Thymus (tissue), 11 donors: ENCODE measurements at regions not wholly inside any gene's neighbourhood (a gene's known extent, or its start where the extent isn't known, plus 50 kb on each side); places are given as distances from the start of the nearest gene placed in this dataset.
"Not testable (repeated sequence)": the region's sequence is repeated elsewhere in the genome, so short reads cannot be mapped to it uniquely, and the experiment has no call there.

Source experiments
- DNase-seq, 9 donors: peaks; one replicate each; pipeline ENCODE4 v3.0.0-alpha.2; 2013; ENCODE audit warnings: low spot score in 9 of 9, low read depth in 6 of 9, missing footprints in 1 of 9
- H3K27ac ChIP-seq, 2 donors: one replicate each; pipeline ENCODE4 v1.5.1; 2013; ENCODE audit warnings: control low read depth in 1 of 2, low read depth in 1 of 2, low read length in 1 of 2, mild to moderate bottlenecking in 1 of 2, moderate library complexity in 1 of 2
- H3K27me3 ChIP-seq, 2 donors: one replicate each; pipeline ENCODE4 v1.5.1; 2013; ENCODE audit warnings: low read length in 1 of 2; ENCODE audit not compliant: control insufficient read depth in 2 of 2, insufficient read depth in 1 of 2
- H3K36me3 ChIP-seq, 2 donors: one replicate each; pipeline ENCODE4 v1.5.1; 2013; ENCODE audit warnings: low read length in 1 of 2, mild to moderate bottlenecking in 1 of 2, moderate library complexity in 1 of 2; ENCODE audit not compliant: control insufficient read depth in 2 of 2, insufficient read depth in 2 of 2
- H3K4me1 ChIP-seq, 2 donors: one replicate each; pipeline ENCODE4 v1.5.1; 2013; ENCODE audit warnings: low read length in 2 of 2; ENCODE audit not compliant: control insufficient read depth in 2 of 2, insufficient read depth in 2 of 2
- H3K4me3 ChIP-seq, 2 donors: one replicate each; pipeline ENCODE4 v1.5.1; 2013; ENCODE audit warnings: low read length in 2 of 2, control low read depth in 1 of 2, mild to moderate bottlenecking in 1 of 2
- H3K9me3 ChIP-seq, 2 donors: one replicate each; pipeline ENCODE4 v1.5.1; 2013; ENCODE audit warnings: low read length in 1 of 2, mild to moderate bottlenecking in 1 of 2; ENCODE audit not compliant: control insufficient read depth in 2 of 2, insufficient read depth in 1 of 2
- WGBS: extraction: QIAGEN DNeasy Blood & Tissue Kit; methylation state at CpG from one replicate; pipeline ENCODE4 v1.1.7; 2013; 5-methylcytosine and 5-hydroxymethylcytosine counted together
- donor health status: healthy.

DNA sequence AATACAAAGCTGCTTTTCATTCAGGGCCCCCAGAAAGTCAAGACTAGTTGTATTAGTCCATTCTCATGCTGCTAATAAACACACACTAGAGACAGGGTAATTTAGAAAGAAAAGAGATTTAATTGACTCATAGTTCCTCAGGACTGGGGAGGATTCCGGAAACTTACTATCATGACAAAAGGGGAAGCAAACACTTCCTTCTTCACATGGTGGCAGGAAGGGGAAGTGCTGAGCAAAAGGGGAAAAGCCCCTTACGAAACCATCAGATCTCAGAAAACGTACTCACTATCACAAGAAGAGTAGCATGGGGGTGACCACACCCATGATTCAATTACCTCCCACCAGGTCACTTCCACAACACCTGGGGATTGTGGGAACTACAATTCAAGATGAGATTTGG is 373.8 kb upstream of the FRG1 start:
- not testable (repeated sequence) for H3K4me1 ChIP-seq, H3K27ac ChIP-seq, DNase-seq, H3K4me3 ChIP-seq, H3K9me3 ChIP-seq, H3K27me3 ChIP-seq, H3K36me3 ChIP-seq
- 57% methylated on average over 3 of the region's 3 CpGs for WGBS

DNA sequence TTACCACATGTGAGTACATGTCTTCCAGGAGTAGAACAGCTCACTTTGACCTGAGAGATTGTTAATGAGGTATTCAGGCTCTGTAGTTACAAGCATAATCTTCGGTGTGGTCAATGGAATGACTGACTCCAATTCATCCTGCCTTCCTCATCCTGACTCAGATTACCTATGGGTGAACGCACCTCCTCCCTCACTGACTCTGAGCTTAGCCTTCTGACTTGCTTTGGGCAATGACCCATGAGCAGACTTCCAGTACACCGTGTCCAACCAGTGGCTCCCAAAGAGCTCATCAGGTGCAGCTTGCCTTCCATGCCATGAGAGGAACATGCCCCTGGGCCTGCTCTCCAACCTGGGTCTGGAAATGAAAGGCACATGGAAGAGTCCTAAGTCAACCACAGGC is 361.0 kb upstream of the FRG1 start:
- not testable (repeated sequence) for H3K9me3 ChIP-seq, DNase-seq, H3K36me3 ChIP-seq, H3K4me1 ChIP-seq, H3K27ac ChIP-seq, H3K4me3 ChIP-seq, H3K27me3 ChIP-seq
- 91% methylated on average over 3 of the region's 3 CpGs for WGBS

DNA sequence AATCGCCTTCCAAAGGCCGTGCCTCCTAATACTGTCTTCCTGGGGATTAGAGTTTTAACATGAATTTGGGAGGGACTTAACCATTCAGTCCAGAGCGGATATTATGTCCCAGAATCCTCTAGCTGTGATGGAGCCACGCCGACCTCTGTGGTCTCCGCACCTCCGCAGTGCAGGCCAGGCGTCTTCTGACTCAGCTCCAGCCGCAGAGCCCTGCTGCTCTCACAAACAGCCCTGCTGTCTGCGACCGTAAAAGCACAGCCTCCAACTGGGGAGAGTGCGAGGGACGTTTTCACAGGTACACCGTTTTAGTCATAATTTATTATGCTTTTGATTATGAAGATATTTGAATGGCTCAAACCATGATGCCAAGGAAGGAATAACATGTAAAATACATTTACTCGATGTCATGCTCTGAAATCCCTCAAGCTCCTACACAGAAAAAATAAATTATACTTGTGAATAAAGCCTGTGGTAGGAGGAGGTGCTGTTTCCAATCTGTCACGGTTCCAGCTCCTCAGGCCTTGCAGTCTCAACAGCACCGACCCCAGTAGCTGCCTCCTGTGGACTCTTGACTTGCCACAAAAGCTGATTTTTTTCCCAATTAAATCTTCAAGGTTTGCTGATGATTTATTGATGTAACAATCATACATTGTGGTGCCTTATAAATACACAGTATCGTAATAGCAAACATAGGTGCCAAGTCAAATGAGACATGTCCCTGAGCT is 353.6 kb upstream of the FRG1 start:
- not testable (repeated sequence) for H3K36me3 ChIP-seq, H3K27ac ChIP-seq, H3K27me3 ChIP-seq, H3K9me3 ChIP-seq, DNase-seq, H3K4me1 ChIP-seq, H3K4me3 ChIP-seq
- 92% methylated on average over 18 of the region's 18 CpGs for WGBS

DNA sequence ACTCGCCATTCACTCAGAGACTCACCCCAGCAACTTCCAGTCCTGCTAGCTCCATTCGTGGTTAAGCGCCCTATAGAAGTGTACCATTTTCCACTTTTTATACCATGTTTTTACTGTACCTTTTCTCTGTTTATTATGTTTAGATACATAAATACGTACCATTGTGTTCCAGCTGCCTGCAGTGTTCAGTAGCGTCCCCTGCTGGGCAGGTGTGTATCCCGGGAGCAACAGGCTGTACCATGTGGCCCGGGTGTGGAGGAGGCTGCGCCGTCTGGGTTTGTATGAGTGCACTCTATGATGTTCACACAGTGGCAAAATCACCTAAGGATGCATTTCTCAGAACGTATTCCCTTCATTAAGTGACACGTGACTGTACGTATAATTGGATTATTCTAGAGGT is 351.5 kb upstream of the FRG1 start:
- not testable (repeated sequence) for H3K4me1 ChIP-seq, H3K36me3 ChIP-seq, H3K27me3 ChIP-seq, DNase-seq, H3K27ac ChIP-seq, H3K4me3 ChIP-seq, H3K9me3 ChIP-seq
- 96% methylated on average over 12 of the region's 12 CpGs for WGBS

- no peak for DNase-seq
- WGBS, result 87% methylated on average over 5 of the region's 5 CpGs
- H3K4me1 ChIP-seq, result no peaks in the 10 kb centered on the region
- peaks cover 0 to 1% of the 10 kb centered on the region in 2 donors for H3K9me3 ChIP-seq
- no peak overlapping the region for H3K4me3 ChIP-seq
- H3K27me3 ChIP-seq, result no peaks in the 10 kb centered on the region
- H3K36me3 ChIP-seq, result no peaks in the 10 kb centered on the region
- H3K27ac ChIP-seq, result no peak overlapping the region
Measured at GRCh38 chr4:189592890-189593289, 347.8 kb upstream of the FRG1 start.

DNA sequence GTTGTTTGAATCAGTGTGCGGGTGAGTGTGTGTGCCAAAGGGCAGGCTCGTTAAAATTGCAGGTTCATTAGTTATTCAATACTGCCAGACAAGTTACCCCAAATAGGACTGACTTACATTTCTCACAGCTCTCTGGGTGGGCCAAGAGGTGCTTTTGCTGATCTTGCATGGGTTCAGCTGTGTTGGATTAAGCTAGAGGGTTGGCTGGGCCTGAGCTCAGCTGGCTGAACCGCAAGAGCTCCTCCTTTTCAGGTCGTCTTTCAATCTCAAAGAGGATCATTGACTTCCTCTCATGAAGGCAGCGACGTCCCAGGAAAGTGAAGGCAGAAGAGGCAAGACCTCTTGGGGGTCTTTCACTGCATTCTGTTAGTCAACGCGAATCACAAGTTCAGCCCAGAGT is 343.3 kb upstream of the FRG1 start:
- no peak for DNase-seq
- 94% methylated on average over 8 of the region's 8 CpGs for WGBS
- H3K27me3 ChIP-seq, result no peaks in the 10 kb centered on the region
- peaks cover 0 to 1% of the 10 kb centered on the region in 2 donors for H3K9me3 ChIP-seq
- H3K27ac ChIP-seq, result no peak overlapping the region
- no peak overlapping the region for H3K4me3 ChIP-seq
- H3K4me1 ChIP-seq, result no peaks in the 10 kb centered on the region
- H3K36me3 ChIP-seq, result no peaks in the 10 kb centered on the region

DNA sequence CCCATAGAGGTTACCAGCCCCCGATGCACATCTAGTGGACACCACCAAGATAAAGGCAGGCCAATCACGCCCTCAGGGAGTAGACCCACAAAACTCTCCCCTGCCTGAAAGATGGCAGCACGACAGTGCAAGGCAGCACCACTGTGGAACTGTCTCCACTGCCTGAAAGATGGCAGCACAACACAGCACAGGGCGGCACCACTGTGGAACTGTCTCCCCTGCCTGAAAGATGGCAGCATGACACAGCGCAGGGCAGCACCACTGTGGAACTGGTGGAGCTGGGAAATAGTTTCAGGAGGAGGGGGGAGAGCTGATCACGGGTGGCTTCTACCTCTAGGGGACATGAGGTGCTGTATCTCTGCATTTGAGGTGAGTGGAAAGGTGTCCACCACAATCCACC is 340.4 kb upstream of the FRG1 start:
- Histone ChIP-seq H3K4me3 (no peak overlapping the region), H3K4me1 (no peaks in the 10 kb centered on the region), H3K36me3 (no peaks in the 10 kb centered on the region), H3K27me3 (no peaks in the 10 kb centered on the region), H3K9me3 (peaks cover 0 to 1% of the 10 kb centered on the region in 2 donors), H3K27ac (no peak overlapping the region)
- no peak for DNase-seq
- WGBS, result 93% methylated on average over 6 of the region's 6 CpGs

GRCh38 chr4:189600718-189601435 is 339.8 kb upstream of the FRG1 start:
- Histone ChIP-seq H3K4me1 (no peaks in the 10 kb centered on the region), H3K4me3 (no peak overlapping the region), H3K9me3 (peaks cover 0 to 1% of the 10 kb centered on the region in 2 donors), H3K27ac (no peak overlapping the region), H3K36me3 (no peaks in the 10 kb centered on the region), H3K27me3 (no peaks in the 10 kb centered on the region)
- DNase-seq, result no peak
- 87% methylated on average over 13 of the region's 13 CpGs for WGBS

GRCh38 chr4:189602827-189603226 is 337.8 kb upstream of the FRG1 start:
- not testable (repeated sequence) for DNase-seq, H3K27me3 ChIP-seq, H3K36me3 ChIP-seq, H3K4me3 ChIP-seq, H3K4me1 ChIP-seq, H3K27ac ChIP-seq, H3K9me3 ChIP-seq
- 88% methylated on average over 3 of the region's 3 CpGs for WGBS
